OCI-LY7 (cell line): ENCODE measurements at regions not wholly inside any gene's neighbourhood (a gene's known extent, or its start where the extent isn't known, plus 50 kb on each side); places are given as distances from the start of the nearest gene placed in this dataset.
"Not testable (repeated sequence)": the region's sequence is repeated elsewhere in the genome, so short reads cannot be mapped to it uniquely, and the experiment has no call there.

ENCODE experiments used
- CTCF ChIP-seq: fragments of 200-600 bp; sonication (generic); conservative IDR thresholded peaks from 2 replicates; pipeline ENCODE4 v1.5.1; 2014; ENCODE audit warnings: mild to moderate bottlenecking, antibody characterized with exemption, low read length, moderate library complexity, mixed read lengths
- EZH2phosphoT487 ChIP-seq: fragments of 200-600 bp; sonication (generic); IDR thresholded peaks from 2 replicates; pipeline ENCODE4 v1.6.1; 2018; ENCODE audit warnings: low read depth, borderline replicate concordance, mild to moderate bottlenecking, mixed run types, antibody characterized with exemption, low read length, moderate library complexity, mixed read lengths

- TF ChIP-seq CTCF, EZH2phosphoT487: not testable (repeated sequence)
Observed at GRCh38 chr11:3538220-3538619, 103.6 kb downstream of the ART5 start.
